ENCODE measurements at regions not wholly inside any gene's neighbourhood (a gene's known extent, or its start where the extent isn't known, plus 50 kb on each side); places are given as distances from the start of the nearest gene placed in this dataset.
"Not testable (repeated sequence)": the region's sequence is repeated elsewhere in the genome, so short reads cannot be mapped to it uniquely, and the experiment has no call there.

- Histone ChIP-seq H3K4me1 (ENCODE audit: insufficient read depth, low read length) (no peaks in the 10 kb centered on the region; the same call in 1 of the 2 replicates), H3K27ac (ENCODE audit: low read depth, low read length) (no peak overlapping the region), H3K4me3 (ENCODE audit: low read length) (no peak overlapping the region), H3K9me3 (ENCODE audit: insufficient read depth, low read depth, low read length) (no peaks in the 10 kb centered on the region), H3K36me3 (ENCODE audit: insufficient read depth, low read length) (no peaks in the 10 kb centered on the region), H3K9ac (ENCODE audit: low read depth, low read length) (no peak overlapping the region), H3K27me3 (ENCODE audit: insufficient read depth, low read length) (no peaks in the 10 kb centered on the region)
Observed at GRCh38 chr6:119517428-119517827, 167.9 kb upstream of the MAN1A1 start.

GRCh38 chr6:119514345-119514744 lies 164.8 kb upstream of the MAN1A1 start:
- Histone ChIP-seq H3K9me3 (ENCODE audit: insufficient read depth, low read depth, low read length) (no peaks in the 10 kb centered on the region), H3K4me3 (ENCODE audit: low read length) (no peak overlapping the region), H3K9ac (ENCODE audit: low read depth, low read length) (no peak overlapping the region), H3K27ac (ENCODE audit: low read depth, low read length) (no peak overlapping the region), H3K27me3 (ENCODE audit: insufficient read depth, low read length) (no peaks in the 10 kb centered on the region), H3K36me3 (ENCODE audit: insufficient read depth, low read length) (no peaks in the 10 kb centered on the region), H3K4me1 (ENCODE audit: insufficient read depth, low read length) (no peaks in the 10 kb centered on the region; the same call in 1 of the 2 replicates)
- WGBS = 85% methylated on average over 2 of the region's 2 CpGs

GRCh38 chr6:119511024-119511423 lies 161.5 kb upstream of the MAN1A1 start:
- Histone ChIP-seq H3K9ac (ENCODE audit: low read depth, low read length) (no peak overlapping the region), H3K4me1 (ENCODE audit: insufficient read depth, low read length) (peaks cover 8% of the 10 kb centered on the region; the same call in 1 of the 2 replicates), H3K27me3 (ENCODE audit: insufficient read depth, low read length) (no peaks in the 10 kb centered on the region), H3K27ac (ENCODE audit: low read depth, low read length) (no peak overlapping the region), H3K9me3 (ENCODE audit: insufficient read depth, low read depth, low read length) (no peaks in the 10 kb centered on the region), H3K36me3 (ENCODE audit: insufficient read depth, low read length) (no peaks in the 10 kb centered on the region), H3K4me3 (ENCODE audit: low read length) (no peak overlapping the region)
- WGBS = 98% methylated on average over 3 of the region's 3 CpGs

- 92% methylated on average over 1 of the region's 2 CpGs for WGBS
- Histone ChIP-seq H3K4me3 (ENCODE audit: low read length) (no peak overlapping the region), H3K9ac (ENCODE audit: low read depth, low read length) (no peak overlapping the region), H3K36me3 (ENCODE audit: insufficient read depth, low read length) (no peaks in the 10 kb centered on the region), H3K27me3 (ENCODE audit: insufficient read depth, low read length) (no peaks in the 10 kb centered on the region), H3K27ac (ENCODE audit: low read depth, low read length) (no peak overlapping the region), H3K9me3 (ENCODE audit: insufficient read depth, low read depth, low read length) (no peaks in the 10 kb centered on the region), H3K4me1 (ENCODE audit: insufficient read depth, low read length) (peaks cover 8% of the 10 kb centered on the region; the same call in 1 of the 2 replicates)
Observed at GRCh38 chr6:119510246-119510645, 160.7 kb upstream of the MAN1A1 start.

GRCh38 chr6:119506631-119507174 lies 157.1 kb upstream of the MAN1A1 start:
- H3K36me3 ChIP-seq (ENCODE audit: insufficient read depth, low read length) = no peaks in the 10 kb centered on the region
- peaks cover 8% of the 10 kb centered on the region; the same call in 1 of the 2 replicates for H3K4me1 ChIP-seq (ENCODE audit: insufficient read depth, low read length)
- no peaks in the 10 kb centered on the region for H3K27me3 ChIP-seq (ENCODE audit: insufficient read depth, low read length)
- no peaks in the 10 kb centered on the region for H3K9me3 ChIP-seq (ENCODE audit: insufficient read depth, low read depth, low read length)
- H3K4me3 ChIP-seq (ENCODE audit: low read length) = no peak overlapping the region
- no peak overlapping the region for H3K9ac ChIP-seq (ENCODE audit: low read depth, low read length)
- H3K27ac ChIP-seq (ENCODE audit: low read depth, low read length) = no peak overlapping the region

GRCh38 chr6:119501798-119502483 lies 152.4 kb upstream of the MAN1A1 start:
- H3K27ac ChIP-seq (ENCODE audit: low read depth, low read length) = no peak overlapping the region
- H3K27me3 ChIP-seq (ENCODE audit: insufficient read depth, low read length) = no peaks in the 10 kb centered on the region
- peaks cover 7% of the 10 kb centered on the region; the same call in 1 of the 2 replicates for H3K4me1 ChIP-seq (ENCODE audit: insufficient read depth, low read length)
- H3K9ac ChIP-seq (ENCODE audit: low read depth, low read length) = no peak overlapping the region
- H3K9me3 ChIP-seq (ENCODE audit: insufficient read depth, low read depth, low read length) = no peaks in the 10 kb centered on the region
- H3K4me3 ChIP-seq (ENCODE audit: low read length) = no peak overlapping the region
- 92% methylated on average over 4 of the region's 4 CpGs for WGBS
- no peaks in the 10 kb centered on the region for H3K36me3 ChIP-seq (ENCODE audit: insufficient read depth, low read length)

GRCh38 chr6:119499797-119500196 lies 150.2 kb upstream of the MAN1A1 start:
- no peak overlapping the region for H3K27ac ChIP-seq (ENCODE audit: low read depth, low read length)
- no peaks in the 10 kb centered on the region for H3K4me1 ChIP-seq (ENCODE audit: insufficient read depth, low read length)
- H3K9me3 ChIP-seq (ENCODE audit: insufficient read depth, low read depth, low read length) = no peaks in the 10 kb centered on the region
- no peak overlapping the region for H3K4me3 ChIP-seq (ENCODE audit: low read length)
- no CpG with 5 or more reads among the region's 1 CpG for WGBS
- H3K9ac ChIP-seq (ENCODE audit: low read depth, low read length) = no peak overlapping the region
- H3K27me3 ChIP-seq (ENCODE audit: insufficient read depth, low read length) = no peaks in the 10 kb centered on the region
- H3K36me3 ChIP-seq (ENCODE audit: insufficient read depth, low read length) = no peaks in the 10 kb centered on the region

- Histone ChIP-seq H3K4me3 (ENCODE audit: low read length) (no peak overlapping the region), H3K36me3 (ENCODE audit: insufficient read depth, low read length) (no peaks in the 10 kb centered on the region), H3K9me3 (ENCODE audit: insufficient read depth, low read depth, low read length) (no peaks in the 10 kb centered on the region), H3K27me3 (ENCODE audit: insufficient read depth, low read length) (no peaks in the 10 kb centered on the region), H3K9ac (ENCODE audit: low read depth, low read length) (no peak overlapping the region), H3K27ac (ENCODE audit: low read depth, low read length) (no peak overlapping the region), H3K4me1 (ENCODE audit: insufficient read depth, low read length) (no peaks in the 10 kb centered on the region)
- WGBS = 98% methylated on average over 3 of the region's 3 CpGs
Observed at GRCh38 chr6:119497988-119498727, 148.6 kb upstream of the MAN1A1 start.

GRCh38 chr6:119495230-119495683 lies 145.7 kb upstream of the MAN1A1 start:
- Histone ChIP-seq H3K9ac (ENCODE audit: low read depth, low read length) (no peak overlapping the region), H3K27ac (ENCODE audit: low read depth, low read length) (no peak overlapping the region), H3K4me1 (ENCODE audit: insufficient read depth, low read length) (no peaks in the 10 kb centered on the region), H3K9me3 (ENCODE audit: insufficient read depth, low read depth, low read length) (no peaks in the 10 kb centered on the region), H3K27me3 (ENCODE audit: insufficient read depth, low read length) (no peaks in the 10 kb centered on the region), H3K36me3 (ENCODE audit: insufficient read depth, low read length) (no peaks in the 10 kb centered on the region), H3K4me3 (ENCODE audit: low read length) (no peak overlapping the region)
- 96% methylated on average over 5 of the region's 5 CpGs for WGBS

GRCh38 chr6:119493980-119494379 lies 144.4 kb upstream of the MAN1A1 start:
- H3K9me3 ChIP-seq (ENCODE audit: insufficient read depth, low read depth, low read length) = no peaks in the 10 kb centered on the region
- H3K36me3 ChIP-seq (ENCODE audit: insufficient read depth, low read length) = no peaks in the 10 kb centered on the region
- no peaks in the 10 kb centered on the region for H3K27me3 ChIP-seq (ENCODE audit: insufficient read depth, low read length)
- no peaks in the 10 kb centered on the region for H3K4me1 ChIP-seq (ENCODE audit: insufficient read depth, low read length)
- no peak overlapping the region for H3K4me3 ChIP-seq (ENCODE audit: low read length)
- no peak overlapping the region for H3K9ac ChIP-seq (ENCODE audit: low read depth, low read length)
- 60% methylated on average over 1 of the region's 1 CpG for WGBS
- H3K27ac ChIP-seq (ENCODE audit: low read depth, low read length) = no peak overlapping the region

GRCh38 chr6:119491112-119491511 lies 141.6 kb upstream of the MAN1A1 start:
- not testable (repeated sequence) for H3K9me3 ChIP-seq (ENCODE audit: insufficient read depth, low read depth, low read length); H3K4me1 ChIP-seq (ENCODE audit: insufficient read depth, low read length); H3K27ac ChIP-seq (ENCODE audit: low read depth, low read length); H3K4me3 ChIP-seq (ENCODE audit: low read length); H3K27me3 ChIP-seq (ENCODE audit: insufficient read depth, low read length); H3K9ac ChIP-seq (ENCODE audit: low read depth, low read length); H3K36me3 ChIP-seq (ENCODE audit: insufficient read depth, low read length)
- 98% methylated on average over 4 of the region's 4 CpGs for WGBS
